Calu3 (cell line): ENCODE measurements at regions not wholly inside any gene's neighbourhood (a gene's known extent, or its start where the extent isn't known, plus 50 kb on each side); places are given as distances from the start of the nearest gene placed in this dataset.

Experiments used
- BruUV-seq: library from RNA; stranded (reverse); fragments of 400-500 nt; replicated peaks from 2 replicates; lab custom pipeline; 2021; lab: Mats Ljungman, UMichigan
- CTCF ChIA-PET: fragments of 300-600 bp; sonication (Branson Sonifier 250); formaldehyde crosslinking; loops from one replicate; lab custom pipeline; 2022; ENCODE audit warnings: antibody characterized with exemption; lab: Charles Lee
- DNase-seq: peaks from one replicate; pipeline ENCODE4 v3.0.0; 2022
- H3K27ac Mint-ChIP-seq: one replicate; pipeline ENCODE4 v1.8.0; 2022; ENCODE audit warnings: mixed read lengths; ENCODE audit not compliant: unreplicated experiment
- H3K27me3 Mint-ChIP-seq: one replicate; pipeline ENCODE4 v1.8.0; 2022; ENCODE audit warnings: mixed read lengths; ENCODE audit not compliant: unreplicated experiment
- H3K36me3 Mint-ChIP-seq: one replicate; pipeline ENCODE4 v1.8.0; 2022; ENCODE audit warnings: mild to moderate bottlenecking, moderate library complexity, mixed read lengths; ENCODE audit not compliant: insufficient read depth, unreplicated experiment
- H3K4me1 Mint-ChIP-seq: one replicate; pipeline ENCODE4 v1.8.0; 2022; ENCODE audit warnings: mild to moderate bottlenecking, low read depth, mixed read lengths; ENCODE audit not compliant: unreplicated experiment
- H3K4me3 Mint-ChIP-seq: one replicate; pipeline ENCODE4 v1.8.0; 2022; ENCODE audit warnings: mild to moderate bottlenecking, low read depth, moderate library complexity, mixed read lengths; ENCODE audit not compliant: unreplicated experiment
- H3K9me3 Mint-ChIP-seq: one replicate; pipeline ENCODE4 v1.8.0; 2022; ENCODE audit warnings: low read depth, mixed read lengths; ENCODE audit not compliant: unreplicated experiment
- intact Hi-C: fragments of 100-400 bp; cut with micrococcal nuclease; formaldehyde crosslinking; loops from one replicate; pipeline ENCODE4 v1.10.0; 2022; ENCODE audit not compliant: unreplicated experiment
- TF ChIP-seq, protein P1 (sequence below): fragments of 200-600 bp; IDR thresholded peaks from one replicate; pipeline ENCODE4 v1.8.0; 2022; ENCODE audit warnings: antibody characterized with exemption; ENCODE audit not compliant: unreplicated experiment

DNA sequence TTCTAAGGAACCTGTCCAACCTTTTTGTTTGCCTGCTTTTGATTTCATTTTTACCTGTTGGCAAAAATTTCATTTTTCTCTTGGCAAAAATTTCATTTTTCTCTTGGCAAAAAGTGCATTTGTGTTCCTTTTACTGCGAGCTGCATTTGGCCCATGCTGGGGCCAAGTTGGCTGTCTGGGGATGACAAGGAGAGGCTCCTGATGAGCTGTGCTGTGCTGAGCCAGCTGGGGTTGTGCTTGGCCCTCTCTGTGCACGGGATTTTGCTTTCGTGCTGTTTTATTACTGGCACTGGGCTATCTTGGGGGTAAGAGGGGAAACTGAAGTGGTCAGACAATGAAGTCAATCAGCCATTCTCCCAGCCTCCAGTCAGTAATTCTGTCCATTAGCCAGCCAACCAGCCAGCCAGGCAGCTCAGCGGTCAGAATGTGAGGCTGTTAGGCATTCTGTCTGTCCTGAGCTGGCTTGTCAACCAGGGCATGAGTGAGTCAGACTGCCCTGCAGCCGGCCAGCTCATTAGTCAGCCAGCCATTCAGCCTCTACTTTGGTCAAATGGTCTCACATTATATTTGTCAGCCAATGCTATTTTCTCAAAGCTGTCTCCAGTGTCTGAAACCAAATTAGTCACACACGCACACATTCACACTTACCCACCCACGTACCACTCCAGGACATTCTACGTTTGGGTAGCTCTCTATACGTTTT is 56.9 kb upstream of the PRPS1 start:
- DNase-seq, result peak; percentile 61
- no peaks in the 10 kb centered on the region for H3K36me3 Mint-ChIP-seq
- no TSS peak for BruUV-seq
- peak overlapping the region; percentile 50 for H3K27ac Mint-ChIP-seq
- intact Hi-C loops, result no loop called here
- H3K4me3 Mint-ChIP-seq, result no peak overlapping the region
- CTCF ChIA-PET, result interaction anchor here (1.3 kb wide), 2 partner anchors 26 to 29 kb away, joined by 3 to 7 read pairs; no protein-coding TSS in a partner anchor
- peaks cover 4% of the 10 kb centered on the region for H3K9me3 Mint-ChIP-seq
- no peaks in the 10 kb centered on the region for H3K27me3 Mint-ChIP-seq
- TF ChIP-seq, protein P1, sequence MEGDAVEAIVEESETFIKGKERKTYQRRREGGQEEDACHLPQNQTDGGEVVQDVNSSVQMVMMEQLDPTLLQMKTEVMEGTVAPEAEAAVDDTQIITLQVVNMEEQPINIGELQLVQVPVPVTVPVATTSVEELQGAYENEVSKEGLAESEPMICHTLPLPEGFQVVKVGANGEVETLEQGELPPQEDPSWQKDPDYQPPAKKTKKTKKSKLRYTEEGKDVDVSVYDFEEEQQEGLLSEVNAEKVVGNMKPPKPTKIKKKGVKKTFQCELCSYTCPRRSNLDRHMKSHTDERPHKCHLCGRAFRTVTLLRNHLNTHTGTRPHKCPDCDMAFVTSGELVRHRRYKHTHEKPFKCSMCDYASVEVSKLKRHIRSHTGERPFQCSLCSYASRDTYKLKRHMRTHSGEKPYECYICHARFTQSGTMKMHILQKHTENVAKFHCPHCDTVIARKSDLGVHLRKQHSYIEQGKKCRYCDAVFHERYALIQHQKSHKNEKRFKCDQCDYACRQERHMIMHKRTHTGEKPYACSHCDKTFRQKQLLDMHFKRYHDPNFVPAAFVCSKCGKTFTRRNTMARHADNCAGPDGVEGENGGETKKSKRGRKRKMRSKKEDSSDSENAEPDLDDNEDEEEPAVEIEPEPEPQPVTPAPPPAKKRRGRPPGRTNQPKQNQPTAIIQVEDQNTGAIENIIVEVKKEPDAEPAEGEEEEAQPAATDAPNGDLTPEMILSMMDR, result no peak
- peaks cover 25% of the 10 kb centered on the region for H3K4me1 Mint-ChIP-seq

DNA sequence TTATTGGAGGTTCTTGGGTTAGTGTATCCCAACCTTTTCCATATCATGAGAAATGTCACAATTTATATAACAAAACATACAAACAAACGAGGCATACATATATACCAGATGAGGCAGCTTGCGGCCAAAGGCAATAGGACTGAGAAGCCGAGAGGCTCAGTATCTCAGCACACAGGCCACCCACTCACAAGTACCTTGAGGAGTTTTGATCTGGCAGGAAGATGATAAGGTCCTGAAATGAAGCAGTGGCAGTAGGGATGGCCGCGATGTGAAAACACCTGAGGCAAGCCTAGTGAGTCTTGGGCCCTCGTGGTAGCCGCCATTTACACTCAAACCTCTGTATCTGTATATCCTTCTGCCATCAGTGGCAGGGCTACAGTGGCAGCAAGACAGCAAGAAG is 55.3 kb upstream of the PRPS1 start:
- intact Hi-C loops, result no loop called here
- H3K9me3 Mint-ChIP-seq, result peaks cover 4% of the 10 kb centered on the region
- no peak overlapping the region for H3K4me3 Mint-ChIP-seq
- H3K4me1 Mint-ChIP-seq, result peaks cover 25% of the 10 kb centered on the region
- H3K27ac Mint-ChIP-seq, result no peak overlapping the region
- H3K36me3 Mint-ChIP-seq, result no peaks in the 10 kb centered on the region
- no peaks in the 10 kb centered on the region for H3K27me3 Mint-ChIP-seq
- TF ChIP-seq, protein P1, result no peak
- BruUV-seq, result no TSS peak
- no peak for DNase-seq
- CTCF ChIA-PET, result no interaction called here

DNA sequence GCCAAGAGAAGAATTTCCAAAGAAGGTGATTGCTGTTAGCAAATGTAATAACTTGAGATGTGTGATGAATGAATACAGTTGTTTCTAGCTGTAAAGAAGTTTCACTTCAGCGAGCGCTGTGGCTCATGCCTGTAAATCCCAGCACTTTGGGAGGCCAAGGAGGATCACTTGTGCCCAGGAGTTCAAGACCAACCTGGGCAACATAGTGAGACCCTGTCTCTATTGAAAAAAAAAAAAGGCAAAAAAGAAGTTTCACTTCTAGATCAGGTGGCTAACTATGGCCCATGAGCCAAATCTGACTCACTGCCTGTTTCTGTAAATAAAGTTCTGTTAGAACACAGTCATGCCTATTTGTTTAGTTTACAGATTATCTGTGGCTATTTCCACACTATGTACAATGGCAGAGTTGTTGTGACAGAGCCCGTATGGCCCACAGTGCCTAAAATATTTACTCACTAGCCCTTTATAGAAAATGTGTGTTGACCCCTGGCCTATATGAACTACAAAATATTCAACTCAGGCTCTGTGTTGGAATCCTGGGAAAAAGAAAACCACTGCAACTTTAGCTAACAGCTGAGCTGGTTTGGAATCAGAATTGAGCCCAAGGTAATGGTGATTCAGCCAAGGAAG is 54.1 kb upstream of the PRPS1 start:
- H3K27ac Mint-ChIP-seq, result peak overlapping the region; percentile 43
- peaks cover 4% of the 10 kb centered on the region for H3K9me3 Mint-ChIP-seq
- BruUV-seq, result no TSS peak
- no peaks in the 10 kb centered on the region for H3K27me3 Mint-ChIP-seq
- H3K36me3 Mint-ChIP-seq, result no peaks in the 10 kb centered on the region
- CTCF ChIA-PET, result no interaction called here
- H3K4me1 Mint-ChIP-seq, result peaks cover 25% of the 10 kb centered on the region
- no peak for DNase-seq
- TF ChIP-seq, protein P1, result no peak
- intact Hi-C loops, result no loop called here
- H3K4me3 Mint-ChIP-seq, result no peak overlapping the region

DNA sequence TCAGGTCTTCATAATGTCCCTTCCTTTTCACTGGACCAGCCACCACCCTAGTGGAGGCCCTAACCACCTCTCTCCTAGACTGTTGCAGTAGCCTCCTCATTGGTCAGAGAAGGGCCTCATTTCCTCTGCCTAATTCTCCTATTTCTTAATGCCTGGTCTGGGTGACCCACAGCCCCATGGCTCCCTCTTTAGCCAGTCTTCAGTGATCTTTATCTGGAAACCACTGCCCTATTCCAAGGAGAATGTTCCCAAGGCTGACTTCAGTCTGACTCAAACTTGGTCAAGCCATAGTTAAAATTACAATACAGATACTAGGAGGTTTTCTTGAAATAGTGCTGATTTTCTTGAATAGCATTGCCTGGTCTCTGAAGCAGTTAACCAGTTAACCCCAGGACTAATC is 53.6 kb upstream of the PRPS1 start:
- no TSS peak for BruUV-seq
- TF ChIP-seq, protein P1, result no peak
- Mint-ChIP-seq H3K27me3 (no peaks in the 10 kb centered on the region), H3K9me3 (peaks cover 4% of the 10 kb centered on the region), H3K27ac (peak overlapping the region; percentile 43), H3K36me3 (no peaks in the 10 kb centered on the region), H3K4me3 (no peak overlapping the region), H3K4me1 (peaks cover 25% of the 10 kb centered on the region)
- DNase-seq, result no peak
- CTCF ChIA-PET, result no interaction called here
- intact Hi-C loops, result no loop called here
